GM12891 (cell line): ENCODE measurements at regions not wholly inside any gene's neighbourhood (a gene's known extent, or its start where the extent isn't known, plus 50 kb on each side); places are given as distances from the start of the nearest gene placed in this dataset.

Source experiments
- SPI1 ChIP-seq: IDR thresholded peaks from 2 replicates; pipeline ENCODE4 v1.6.1; 2011; ENCODE audit warnings: low read depth, low read length, control low read depth
- TAF1 ChIP-seq: IDR thresholded peaks from 2 replicates; pipeline ENCODE4 v1.6.1; 2011; ENCODE audit warnings: low read depth, low read length, control low read depth

GRCh38 chr2:167832868-167833287, 414.5 kb downstream of the STK39 start:
- no peak for TF ChIP-seq SPI1
- no peak for TF ChIP-seq TAF1
